ENCODE measurements at regions not wholly inside any gene's neighbourhood (a gene's known extent, or its start where the extent isn't known, plus 50 kb on each side); places are given as distances from the start of the nearest gene placed in this dataset.

DNA sequence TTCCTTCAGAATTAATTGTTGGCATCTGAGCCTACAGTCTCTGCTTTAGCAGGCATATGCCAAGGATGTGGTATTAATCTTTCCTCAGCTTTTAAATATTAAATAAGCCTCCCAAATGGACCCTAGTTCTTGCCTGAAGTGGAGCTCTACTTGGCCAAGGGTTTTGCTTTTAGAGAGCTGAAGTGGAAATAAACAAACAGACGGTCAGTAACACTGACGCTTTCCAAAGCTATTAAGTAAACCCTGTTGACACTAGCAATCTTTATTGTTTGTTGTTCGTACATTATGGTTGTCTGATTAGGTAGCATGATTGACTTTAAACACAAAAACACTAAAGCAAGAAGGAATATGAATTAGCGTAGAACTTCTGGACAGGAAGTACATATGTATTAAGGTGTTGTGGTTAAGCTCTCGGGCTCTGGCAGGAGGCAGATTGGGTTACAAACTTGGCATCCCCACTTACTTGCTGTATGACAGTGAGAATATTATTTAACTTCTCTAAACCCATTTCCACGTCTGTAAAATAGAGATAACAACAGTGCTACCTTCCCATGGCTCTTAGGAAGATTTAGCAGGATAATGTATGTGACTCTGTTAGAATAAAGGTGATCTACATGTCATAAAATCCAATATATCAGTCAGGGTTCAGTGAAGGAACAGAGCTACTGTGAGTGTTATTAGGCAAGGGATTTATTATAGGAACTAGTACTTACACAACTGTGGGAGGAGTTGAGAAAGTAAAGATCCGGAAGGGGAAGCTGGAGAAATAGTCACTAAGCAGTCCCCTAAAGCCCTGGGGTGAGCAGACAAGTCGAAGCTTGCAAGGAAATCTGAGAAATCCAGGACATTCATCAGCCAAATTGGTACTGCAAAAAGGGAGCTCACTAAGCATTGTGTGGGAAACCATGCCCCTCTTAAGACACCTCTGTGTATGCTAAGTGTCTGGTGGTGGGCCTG, 92.2 kb upstream of the ATF7IP start:
- TF ChIP-seq, protein P1, sequence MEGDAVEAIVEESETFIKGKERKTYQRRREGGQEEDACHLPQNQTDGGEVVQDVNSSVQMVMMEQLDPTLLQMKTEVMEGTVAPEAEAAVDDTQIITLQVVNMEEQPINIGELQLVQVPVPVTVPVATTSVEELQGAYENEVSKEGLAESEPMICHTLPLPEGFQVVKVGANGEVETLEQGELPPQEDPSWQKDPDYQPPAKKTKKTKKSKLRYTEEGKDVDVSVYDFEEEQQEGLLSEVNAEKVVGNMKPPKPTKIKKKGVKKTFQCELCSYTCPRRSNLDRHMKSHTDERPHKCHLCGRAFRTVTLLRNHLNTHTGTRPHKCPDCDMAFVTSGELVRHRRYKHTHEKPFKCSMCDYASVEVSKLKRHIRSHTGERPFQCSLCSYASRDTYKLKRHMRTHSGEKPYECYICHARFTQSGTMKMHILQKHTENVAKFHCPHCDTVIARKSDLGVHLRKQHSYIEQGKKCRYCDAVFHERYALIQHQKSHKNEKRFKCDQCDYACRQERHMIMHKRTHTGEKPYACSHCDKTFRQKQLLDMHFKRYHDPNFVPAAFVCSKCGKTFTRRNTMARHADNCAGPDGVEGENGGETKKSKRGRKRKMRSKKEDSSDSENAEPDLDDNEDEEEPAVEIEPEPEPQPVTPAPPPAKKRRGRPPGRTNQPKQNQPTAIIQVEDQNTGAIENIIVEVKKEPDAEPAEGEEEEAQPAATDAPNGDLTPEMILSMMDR (IDR thresholded peaks at IDR 0.05; ENCODE audit: insufficient read depth, low read depth, low read length) = no peak
- TF ChIP-seq EZH2 (IDR thresholded peaks at IDR 0.05; ENCODE audit: insufficient read depth, low read length) = no peak
